ENCODE measurements at regions not wholly inside any gene's neighbourhood (a gene's known extent, or its start where the extent isn't known, plus 50 kb on each side); places are given as distances from the start of the nearest gene placed in this dataset.

GRCh38 chr5:51872144-51872543 lies 488.9 kb downstream of the ISL1 start:
- Histone ChIP-seq H3K56ac (ENCODE audit: extremely low read depth, insufficient read depth, low read length) (no peak overlapping the region), H3K18ac (ENCODE audit: low read depth, low read length) (no peak overlapping the region), H2AK5ac (ENCODE audit: low read depth, low read length) (no peak overlapping the region), H3K36me3 (ENCODE audit: control insufficient read depth, insufficient read depth, low read length) (no peaks in the 10 kb centered on the region), H3K4ac (ENCODE audit: low read depth, low read length) (no peak overlapping the region), H2AK9ac (replicated peaks; ENCODE audit: low read depth, low read length, poor library complexity) (no peak overlapping the region), H4K91ac (ENCODE audit: insufficient read depth, low read depth, low read length) (no peak overlapping the region), H3K23ac (ENCODE audit: low read depth, low read length) (no peak overlapping the region), H3K9me1 (ENCODE audit: insufficient read depth, low read length) (no peaks in the 10 kb centered on the region), H3K4me2 (ENCODE audit: low read depth, low read length) (no peak overlapping the region), H4K20me1 (ENCODE audit: insufficient read depth, low read length) (no peaks in the 10 kb centered on the region), H3K4me1 (ENCODE audit: control insufficient read depth, insufficient read depth, low read length) (no peaks in the 10 kb centered on the region), H3K27me3 (ENCODE audit: control insufficient read depth, insufficient read depth, low read length) (no peaks in the 10 kb centered on the region), H3K9ac (ENCODE audit: low read depth, low read length) (no peak overlapping the region), H2BK15ac (ENCODE audit: low read depth, low read length) (no peak overlapping the region), H3K4me3 (ENCODE audit: insufficient read depth, low read depth, low read length) (no peak overlapping the region), H2BK120ac (ENCODE audit: low read depth, low read length) (no peak overlapping the region), H2AFZ (replicated peaks; ENCODE audit: low read length, poor library complexity) (no peak overlapping the region), H3K14ac (replicated peaks; ENCODE audit: low read depth, low read length) (no peak overlapping the region), H2BK5ac (ENCODE audit: low read depth, low read length, poor library complexity, severe bottlenecking) (no peak overlapping the region), H2BK20ac (ENCODE audit: low read depth, low read length) (no peak overlapping the region), H3K9me3 (ENCODE audit: control insufficient read depth, insufficient read depth, low read length) (peaks cover 3% of the 10 kb centered on the region), H4K8ac (ENCODE audit: low read depth in 2 of 2, low read length in 2 of 2) (no peak overlapping the region), H3K79me1 (ENCODE audit: low read depth in 1 of 2, low read length in 2 of 2) (no peaks in the 10 kb centered on the region), H4K5ac (ENCODE audit: low read depth, low read length) (no peak overlapping the region), H3K27ac (ENCODE audit: insufficient read depth, low read length) (no peak overlapping the region)
- BruUV-seq (replicated peaks): no TSS peak
- WGBS, 2 experiments (ENCODE audit: extremely low coverage in 2 of 2, insufficient read length in 1 of 2): 20% methylated on average over 2 of the region's 2 CpGs; no CpG with 5 or more reads in 1 of the 2 experiments
- TF ChIP-seq BHLHE40 (IDR thresholded peaks at IDR 0.05; ENCODE audit: low read depth, low read length) (no peak), POLR2A (IDR thresholded peaks at IDR 0.05; ENCODE audit: low read depth, low read length) (no peak)
- in situ Hi-C loops (cut with MboI; ENCODE audit: low sequenced_read_pairs) (no loop called here), intact Hi-C loops (cut with micrococcal nuclease) (no loop called here), dilution Hi-C loops (cut with HindIII; ENCODE audit: low sequenced_read_pairs, unreplicated experiment) (no loop called here)
- POLR2A ChIA-PET (ENCODE audit: unreplicated experiment): no interaction called here
- CTCF ChIA-PET: no interaction called here
- DNase-seq: no peak
- ATAC-seq (ENCODE audit: low read depth): no peak

Measured in IMR-90 (cell line).